H9 (cell line): ENCODE measurements at regions not wholly inside any gene's neighbourhood (a gene's known extent, or its start where the extent isn't known, plus 50 kb on each side); places are given as distances from the start of the nearest gene placed in this dataset.

ENCODE experiments used
- DNase-seq: peaks from one replicate; pipeline ENCODE4 v3.0.0-alpha.2; 2017
- H2AFZ ChIP-seq: one replicate; pipeline ENCODE4 v1.6.1; 2013; ENCODE audit warnings: mild to moderate bottlenecking, low read length, control low read depth, moderate library complexity
- H2AK5ac ChIP-seq: 2 replicates; pipeline ENCODE4 v1.6.1; 2013; ENCODE audit warnings: low read length, control low read depth, mixed read lengths; ENCODE audit not compliant: insufficient read length
- H2BK120ac ChIP-seq: one replicate; pipeline ENCODE4 v1.6.1; 2013; ENCODE audit warnings: low read depth, mild to moderate bottlenecking, low read length, control low read depth, inconsistent platforms; ENCODE audit not compliant: poor library complexity, severe bottlenecking
- H2BK12ac ChIP-seq: 2 replicates; pipeline ENCODE4 v1.6.1; 2013; ENCODE audit warnings: low read length, control low read depth, mixed read lengths, low read depth; ENCODE audit not compliant: insufficient read length
- H2BK15ac ChIP-seq: 2 replicates; pipeline ENCODE4 v1.6.1; 2013; ENCODE audit warnings: low read depth, low read length, control low read depth
- H2BK20ac ChIP-seq: one replicate; pipeline ENCODE4 v1.6.1; 2013; ENCODE audit warnings: low read depth, mild to moderate bottlenecking, low read length, control low read depth, inconsistent platforms; ENCODE audit not compliant: poor library complexity, severe bottlenecking
- H2BK5ac ChIP-seq: 2 replicates; pipeline ENCODE4 v1.6.1; 2013; ENCODE audit warnings: low read length, control low read depth, mixed read lengths; ENCODE audit not compliant: insufficient read length
- H3K14ac ChIP-seq: 2 replicates; pipeline ENCODE4 v1.6.1; 2013; ENCODE audit warnings: low read length, control low read depth; ENCODE audit not compliant: insufficient read depth
- H3K18ac ChIP-seq: 2 replicates; pipeline ENCODE4 v1.6.1; 2013; ENCODE audit warnings: low read depth, mild to moderate bottlenecking, mixed read lengths, low read length, control low read depth; ENCODE audit not compliant: insufficient read length
- H3K23ac ChIP-seq: 2 replicates; pipeline ENCODE4 v1.6.1; 2013; ENCODE audit warnings: low read length, control low read depth, mixed read lengths, low read depth; ENCODE audit not compliant: insufficient read length
- H3K23me2 ChIP-seq: 2 replicates; pipeline ENCODE4 v1.6.1; 2013; ENCODE audit warnings: low read depth, mild to moderate bottlenecking, mixed read lengths, low read length, control low read depth; ENCODE audit not compliant: insufficient read length, poor library complexity, severe bottlenecking
- H3K27ac ChIP-seq: 2 replicates; pipeline ENCODE4 v1.5.1; 2013; ENCODE audit warnings: low read length, control low read depth, mixed read lengths, low read depth; ENCODE audit not compliant: insufficient read length
- H3K27me3 ChIP-seq: 2 replicates; pipeline ENCODE4 v1.6.1; 2013; ENCODE audit warnings: low read length, control low read depth, inconsistent platforms; ENCODE audit not compliant: insufficient read depth
- H3K4ac ChIP-seq: 2 replicates; pipeline ENCODE4 v1.6.1; 2013; ENCODE audit warnings: low read depth, mild to moderate bottlenecking, control low read depth, inconsistent platforms, low read length, moderate library complexity
- H3K4me1 ChIP-seq: 2 replicates; pipeline ENCODE4 v1.6.1; 2013; ENCODE audit warnings: low read length, control low read depth, inconsistent platforms; ENCODE audit not compliant: insufficient read depth
- H3K4me2 ChIP-seq: 2 replicates; pipeline ENCODE4 v1.6.1; 2013; ENCODE audit warnings: low read length, control low read depth, mixed read lengths; ENCODE audit not compliant: insufficient read length, insufficient read depth
- H3K56ac ChIP-seq: 2 replicates; pipeline ENCODE4 v1.6.1; 2013; ENCODE audit warnings: low read depth, mild to moderate bottlenecking, mixed read lengths, low read length, control low read depth; ENCODE audit not compliant: insufficient read length
- H3K79me1 ChIP-seq: 2 replicates; pipeline ENCODE4 v1.6.1; 2013; ENCODE audit warnings: low read depth, mild to moderate bottlenecking, moderate library complexity, low read length, control low read depth, inconsistent platforms; ENCODE audit not compliant: insufficient read depth, poor library complexity, severe bottlenecking
- H3K79me2 ChIP-seq: 2 replicates; pipeline ENCODE4 v1.6.1; 2013; ENCODE audit warnings: low read length, control low read depth, inconsistent platforms; ENCODE audit not compliant: insufficient read depth
- H3K9ac ChIP-seq: 2 replicates; pipeline ENCODE4 v1.6.1; 2013; ENCODE audit warnings: low read length, control low read depth, mixed read lengths; ENCODE audit not compliant: insufficient read length; ENCODE audit errors: extremely low read depth
- H3K9me3 ChIP-seq: one replicate; pipeline ENCODE4 v1.6.1; 2013; ENCODE audit warnings: low read depth, low read length, inconsistent platforms; ENCODE audit not compliant: control insufficient read depth
- H3T11ph ChIP-seq: one replicate; pipeline ENCODE4 v1.6.1; 2013; ENCODE audit warnings: mild to moderate bottlenecking, low read length, control low read depth, inconsistent platforms
- H4K20me1 ChIP-seq: one replicate; pipeline ENCODE4 v1.6.1; 2013; ENCODE audit not compliant: control insufficient read depth, insufficient read length, insufficient read depth
- H4K5ac ChIP-seq: 2 replicates; pipeline ENCODE4 v1.6.1; 2013; ENCODE audit warnings: low read depth, mild to moderate bottlenecking, mixed read lengths, low read length, control low read depth; ENCODE audit not compliant: insufficient read length
- H4K8ac ChIP-seq: replicated peaks from 2 replicates; pipeline ENCODE4 v1.6.1; 2013; ENCODE audit warnings: low read length, control low read depth, mixed read lengths, low read depth; ENCODE audit not compliant: insufficient read length
- H4K91ac ChIP-seq: 2 replicates; pipeline ENCODE4 v1.6.1; 2013; ENCODE audit warnings: low read depth, mild to moderate bottlenecking, moderate library complexity, mixed read lengths, low read length, control low read depth; ENCODE audit not compliant: insufficient read length
- H3K27ac Mint-ChIP-seq, 3 experiments: 2 replicates in 2 of 3; 3 replicates in 1 of 3; pipeline ENCODE4 v1.8.0; 2020 to 2021; ENCODE audit warnings: mixed read lengths in 3 of 3, mild to moderate bottlenecking in 1 of 3, moderate library complexity in 1 of 3
- H3K27me3 Mint-ChIP-seq: 2 replicates; pipeline ENCODE4 v1.8.0; 2021; ENCODE audit warnings: low read depth, mild to moderate bottlenecking, moderate library complexity, mixed read lengths
- H3K36me3 Mint-ChIP-seq, 3 experiments: 2 replicates in 2 of 3; 3 replicates in 1 of 3; pipeline ENCODE4 v1.8.0; 2020 to 2021; ENCODE audit warnings: low read depth in 3 of 3, mixed read lengths in 3 of 3; ENCODE audit not compliant: insufficient read depth in 1 of 3
- H3K4me1 Mint-ChIP-seq, 2 experiments: 2 replicates each; pipeline ENCODE4 v1.8.0; 2020; ENCODE audit warnings: mixed read lengths in 2 of 2
- H3K4me3 Mint-ChIP-seq, 2 experiments: 2 replicates in 1 of 2; 3 replicates in 1 of 2; pipeline ENCODE4 v1.8.0; 2020 to 2021; ENCODE audit warnings: mild to moderate bottlenecking in 2 of 2, mixed read lengths in 2 of 2, moderate library complexity in 1 of 2
- H3K9me3 Mint-ChIP-seq, 2 experiments: 2 replicates in 1 of 2; 3 replicates in 1 of 2; pipeline ENCODE4 v1.8.0; 2020; ENCODE audit warnings: mild to moderate bottlenecking in 2 of 2, mixed read lengths in 2 of 2, moderate library complexity in 1 of 2
- WGBS: extraction: QIAGEN DNeasy Blood & Tissue Kit; methylation state at CpG from one replicate; pipeline ENCODE4 v1.1.7; 2013; ENCODE audit warnings: missing lambda C conversion rate, low lambda C conversion rate, mixed read lengths; ENCODE audit not compliant: insufficient read length; ENCODE audit errors: extremely low coverage; 5-methylcytosine and 5-hydroxymethylcytosine counted together
- TF ChIP-seq, protein P1 (sequence below): fragments of 200-600 bp; sonication (generic); conservative IDR thresholded peaks from 3 replicates; pipeline ENCODE4 v1.8.0; 2021; ENCODE audit warnings: antibody characterized with exemption, mild to moderate bottlenecking

DNA sequence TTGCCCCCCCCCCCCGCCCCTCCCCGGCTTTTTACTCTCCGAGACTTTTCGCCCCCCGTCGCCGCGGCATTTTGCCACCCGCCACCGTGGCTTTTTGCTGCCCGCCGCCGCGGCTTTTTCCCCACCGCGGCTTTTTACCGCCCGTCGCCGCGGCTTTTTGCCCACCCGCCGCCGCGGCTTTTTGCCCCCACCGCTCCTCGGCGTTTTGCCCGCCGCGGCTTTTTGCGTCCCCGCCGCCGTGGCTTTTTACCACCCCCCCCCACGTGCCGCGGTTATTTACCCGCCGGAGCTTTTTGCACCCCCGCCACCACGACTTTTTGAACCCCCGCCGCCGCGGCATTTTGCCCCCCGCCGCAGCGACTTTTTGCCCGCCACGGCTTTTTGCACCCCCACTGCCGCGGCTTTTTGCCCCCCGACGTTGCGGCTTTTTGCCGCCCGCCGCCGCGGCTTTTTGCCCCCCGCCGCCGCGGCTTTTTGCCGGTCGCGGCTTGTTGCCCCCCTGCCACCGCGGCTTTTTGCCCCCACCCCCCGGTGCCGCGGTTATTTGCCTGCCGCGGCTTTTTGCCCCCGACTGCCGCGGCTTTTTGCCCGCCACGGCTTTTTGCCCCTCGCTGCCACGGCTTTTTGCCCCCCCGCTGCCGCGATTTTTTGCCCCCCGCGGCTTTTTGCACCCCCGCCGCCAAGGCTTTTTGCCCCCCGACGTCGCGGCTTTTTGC lies 461.1 kb downstream of the ZNF33B start:
- peaks cover 2% of the 10 kb centered on the region; the same call in 1 of the 2 replicates for H3K27me3 Mint-ChIP-seq
- H3K9me3 ChIP-seq: peaks cover 10% of the 10 kb centered on the region
- H3K4me3 Mint-ChIP-seq: no peak overlapping the region
- H3K56ac ChIP-seq: no peak overlapping the region
- no peak overlapping the region for H4K91ac ChIP-seq
- H3K18ac ChIP-seq: no peak overlapping the region
- H4K20me1 ChIP-seq: no peaks in the 10 kb centered on the region
- no peak overlapping the region for H3K4me2 ChIP-seq
- no peak overlapping the region for H3K27ac ChIP-seq
- no peak overlapping the region for H3K9ac ChIP-seq
- no peaks in the 10 kb centered on the region for H3K23me2 ChIP-seq
- no peak overlapping the region for H3K4ac ChIP-seq
- no peak overlapping the region for H2BK5ac ChIP-seq
- H3K79me1 ChIP-seq: no peaks in the 10 kb centered on the region
- no peak overlapping the region for H3K14ac ChIP-seq
- peaks cover 78 to 81% of the 10 kb centered on the region in 2 experiments for H3K9me3 Mint-ChIP-seq
- no CpG with 5 or more reads among the region's 93 CpGs for WGBS
- H3K27ac Mint-ChIP-seq: no peak overlapping the region
- H2AFZ ChIP-seq: no peak overlapping the region
- H4K8ac ChIP-seq: no peak overlapping the region
- no peak overlapping the region for H3K23ac ChIP-seq
- DNase-seq: no peak
- H3K4me1 Mint-ChIP-seq: no peaks in the 10 kb centered on the region
- H3K79me2 ChIP-seq: no peaks in the 10 kb centered on the region
- H3K36me3 Mint-ChIP-seq: peaks cover under 1 to 20% (median 9%) of the 10 kb centered on the region in 3 experiments; a peak in 6 of 7 replicates
- no peak overlapping the region for H4K5ac ChIP-seq
- H2BK15ac ChIP-seq: no peak overlapping the region
- no peak overlapping the region for H2BK20ac ChIP-seq
- H2BK12ac ChIP-seq: no peak overlapping the region
- H2BK120ac ChIP-seq: no peak overlapping the region
- no peak overlapping the region for H2AK5ac ChIP-seq
- H3T11ph ChIP-seq: no peak overlapping the region
- H3K4me1 ChIP-seq: no peaks in the 10 kb centered on the region
- H3K27me3 ChIP-seq: no peaks in the 10 kb centered on the region
- TF ChIP-seq, protein P1, sequence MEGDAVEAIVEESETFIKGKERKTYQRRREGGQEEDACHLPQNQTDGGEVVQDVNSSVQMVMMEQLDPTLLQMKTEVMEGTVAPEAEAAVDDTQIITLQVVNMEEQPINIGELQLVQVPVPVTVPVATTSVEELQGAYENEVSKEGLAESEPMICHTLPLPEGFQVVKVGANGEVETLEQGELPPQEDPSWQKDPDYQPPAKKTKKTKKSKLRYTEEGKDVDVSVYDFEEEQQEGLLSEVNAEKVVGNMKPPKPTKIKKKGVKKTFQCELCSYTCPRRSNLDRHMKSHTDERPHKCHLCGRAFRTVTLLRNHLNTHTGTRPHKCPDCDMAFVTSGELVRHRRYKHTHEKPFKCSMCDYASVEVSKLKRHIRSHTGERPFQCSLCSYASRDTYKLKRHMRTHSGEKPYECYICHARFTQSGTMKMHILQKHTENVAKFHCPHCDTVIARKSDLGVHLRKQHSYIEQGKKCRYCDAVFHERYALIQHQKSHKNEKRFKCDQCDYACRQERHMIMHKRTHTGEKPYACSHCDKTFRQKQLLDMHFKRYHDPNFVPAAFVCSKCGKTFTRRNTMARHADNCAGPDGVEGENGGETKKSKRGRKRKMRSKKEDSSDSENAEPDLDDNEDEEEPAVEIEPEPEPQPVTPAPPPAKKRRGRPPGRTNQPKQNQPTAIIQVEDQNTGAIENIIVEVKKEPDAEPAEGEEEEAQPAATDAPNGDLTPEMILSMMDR: no peak
